Esophagus squamous epithelium (tissue), 4 donors: ENCODE measurements at regions not wholly inside any gene's neighbourhood (a gene's known extent, or its start where the extent isn't known, plus 50 kb on each side); places are given as distances from the start of the nearest gene placed in this dataset.

ENCODE experiments used
- CTCF ChIP-seq, 6 experiments: fragments of 450-650 bp in 4 of 6; fragments of 200-600 bp in 2 of 6; sonication (generic) in 2 of 6; IDR thresholded peaks; one replicate each; pipeline ENCODE4 v1.5.1; 2016 to 2019; ENCODE audit warnings: antibody characterized with exemption in 6 of 6, mild to moderate bottlenecking in 4 of 6, moderate library complexity in 4 of 6
- POLR2A ChIP-seq, 4 donors: fragments of 450-650 bp; IDR thresholded peaks; one replicate each; pipeline ENCODE4 v1.6.1; 2017; ENCODE audit warnings: antibody characterized with exemption in 4 of 4, mild to moderate bottlenecking in 4 of 4, moderate library complexity in 3 of 4

DNA sequence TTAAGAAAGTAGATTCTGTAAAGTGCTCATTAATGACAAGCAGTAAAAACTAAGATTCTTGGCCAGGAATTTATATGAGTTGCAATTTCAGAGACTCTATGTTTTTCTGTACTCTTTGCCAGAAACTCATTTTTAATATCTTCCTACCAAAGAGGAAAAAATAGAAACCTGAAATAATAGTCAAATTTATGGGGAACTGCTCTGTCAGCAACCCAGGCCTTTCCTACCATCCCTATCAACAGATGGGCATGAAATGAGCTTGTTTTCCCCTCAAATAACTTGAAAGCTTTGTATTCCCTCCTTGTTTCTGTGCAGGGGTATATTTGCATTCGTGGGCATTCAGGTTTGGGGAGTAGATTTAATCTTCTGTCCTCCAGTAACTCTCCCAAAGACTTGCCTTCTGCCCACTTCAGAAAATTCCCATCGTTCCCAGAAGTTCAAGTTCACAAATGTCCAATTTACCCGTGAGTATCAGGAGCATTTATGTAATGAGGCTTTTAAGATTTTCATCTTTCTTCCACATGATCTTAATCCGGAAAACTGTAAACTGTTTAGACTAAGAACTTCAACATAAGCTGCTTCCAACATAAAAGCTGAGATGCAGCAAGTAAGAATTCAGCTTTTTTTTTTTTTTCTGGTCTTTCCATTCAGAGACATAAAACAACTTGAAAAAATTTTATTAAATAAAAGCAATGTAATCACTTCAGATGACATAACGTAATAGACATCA, 363.1 kb downstream of the EFNB2 start:
- TF ChIP-seq CTCF (IDR thresholded peaks at IDR 0.05): no peak
- TF ChIP-seq POLR2A (IDR thresholded peaks at IDR 0.05): no peak
